ENCODE measurements at regions not wholly inside any gene's neighbourhood (a gene's known extent, or its start where the extent isn't known, plus 50 kb on each side); places are given as distances from the start of the nearest gene placed in this dataset.
A peak's percentile ranks its signal among the peaks of the same experiment; 100 is the strongest.

- Histone ChIP-seq H3K36me3 (ENCODE audit: control insufficient read depth, insufficient read depth, low read length) (no peaks in the 10 kb centered on the region), H3K4me1 (ENCODE audit: control insufficient read depth, insufficient read depth, low read length, poor library complexity, severe bottlenecking) (no peaks in the 10 kb centered on the region), H3K27me3 (ENCODE audit: control insufficient read depth, insufficient read depth, low read length) (no peaks in the 10 kb centered on the region), H3K9me3 (ENCODE audit: control insufficient read depth in 2 of 2, low read length in 2 of 2) (no peaks in the 10 kb centered on the region), H3K4me3 (ENCODE audit: low read depth, low read length) (no peak overlapping the region), H3K27ac (ENCODE audit: insufficient read depth, low read length, poor library complexity, severe bottlenecking) (no peak overlapping the region)
- no peaks in the 10 kb centered on the region for H3K9me3 Mint-ChIP-seq
- H3K27me3 Mint-ChIP-seq: no peaks in the 10 kb centered on the region
- no peak overlapping the region for H3K27ac Mint-ChIP-seq
- peaks cover under 1% of the 10 kb centered on the region for H3K36me3 Mint-ChIP-seq
- no peak overlapping the region for H3K4me3 Mint-ChIP-seq
- DNase-seq (peak; percentile 36 to 61 (median 58)), ATAC-seq (ENCODE audit: low read depth in 2 of 2) (peak; percentile 28 to 43)
- no peaks in the 10 kb centered on the region for H3K4me1 Mint-ChIP-seq
These were observed 182.4 kb downstream of the SHQ1 start for GRCh38 chr3:72665701-72666446.

- no peak overlapping the region for H3K4me3 ChIP-seq (ENCODE audit: low read depth, low read length)
- Mint-ChIP-seq H3K27me3 (no peaks in the 10 kb centered on the region), H3K4me3 (no peak overlapping the region), H3K9me3 (no peaks in the 10 kb centered on the region), H3K27ac (no peak overlapping the region), H3K4me1 (no peaks in the 10 kb centered on the region), H3K36me3 (no peaks in the 10 kb centered on the region)
- no peak overlapping the region for H3K27ac ChIP-seq (ENCODE audit: insufficient read depth, low read length, poor library complexity, severe bottlenecking)
- no peaks in the 10 kb centered on the region for H3K36me3 ChIP-seq (ENCODE audit: control insufficient read depth, insufficient read depth, low read length)
- DNase-seq (no peak), ATAC-seq (ENCODE audit: low read depth in 2 of 2) (no peak)
- no peaks in the 10 kb centered on the region for H3K9me3 ChIP-seq (ENCODE audit: control insufficient read depth in 2 of 2, low read length in 2 of 2)
- no peaks in the 10 kb centered on the region for H3K4me1 ChIP-seq (ENCODE audit: control insufficient read depth, insufficient read depth, low read length, poor library complexity, severe bottlenecking)
- no peaks in the 10 kb centered on the region for H3K27me3 ChIP-seq (ENCODE audit: control insufficient read depth, insufficient read depth, low read length)
These were observed 183.1 kb downstream of the SHQ1 start for GRCh38 chr3:72665103-72665502.

- no peaks in the 10 kb centered on the region for H3K4me1 Mint-ChIP-seq
- no peak overlapping the region for H3K27ac ChIP-seq (ENCODE audit: insufficient read depth, low read length, poor library complexity, severe bottlenecking)
- H3K36me3 Mint-ChIP-seq: no peaks in the 10 kb centered on the region
- ATAC-seq (ENCODE audit: low read depth in 2 of 2) (no peak), DNase-seq (no peak)
- H3K4me3 Mint-ChIP-seq: no peak overlapping the region
- peaks cover 0 to 2% (median 0%) of the 10 kb centered on the region in 7 donors for H3K9me3 Mint-ChIP-seq
- H3K36me3 ChIP-seq (ENCODE audit: control insufficient read depth, insufficient read depth, low read length): no peaks in the 10 kb centered on the region
- H3K27ac Mint-ChIP-seq: no peak overlapping the region
- H3K27me3 ChIP-seq (ENCODE audit: control insufficient read depth, insufficient read depth, low read length): no peaks in the 10 kb centered on the region
- H3K27me3 Mint-ChIP-seq: no peaks in the 10 kb centered on the region
- no peaks in the 10 kb centered on the region for H3K4me1 ChIP-seq (ENCODE audit: control insufficient read depth, insufficient read depth, low read length, poor library complexity, severe bottlenecking)
- no peaks in the 10 kb centered on the region for H3K9me3 ChIP-seq (ENCODE audit: control insufficient read depth in 2 of 2, low read length in 2 of 2)
- no peak overlapping the region for H3K4me3 ChIP-seq (ENCODE audit: low read depth, low read length)
These were observed 183.9 kb downstream of the SHQ1 start for GRCh38 chr3:72664184-72664975.

- no peak for DNase-seq
- no peaks in the 10 kb centered on the region for H3K9me3 ChIP-seq (ENCODE audit: control insufficient read depth in 2 of 2, low read length in 2 of 2)
- H3K27ac ChIP-seq (ENCODE audit: insufficient read depth, low read length, poor library complexity, severe bottlenecking): no peak overlapping the region
- H3K4me1 Mint-ChIP-seq: peaks cover 0 to 4% (median 0%) of the 10 kb centered on the region in 4 donors
- peaks cover 0 to 2% (median 0%) of the 10 kb centered on the region in 7 donors for H3K9me3 Mint-ChIP-seq
- no peaks in the 10 kb centered on the region for H3K4me1 ChIP-seq (ENCODE audit: control insufficient read depth, insufficient read depth, low read length, poor library complexity, severe bottlenecking)
- H3K36me3 Mint-ChIP-seq: no peaks in the 10 kb centered on the region
- H3K4me3 ChIP-seq (ENCODE audit: low read depth, low read length): no peak overlapping the region
- H3K27me3 Mint-ChIP-seq: no peaks in the 10 kb centered on the region
- no peaks in the 10 kb centered on the region for H3K36me3 ChIP-seq (ENCODE audit: control insufficient read depth, insufficient read depth, low read length)
- no peak overlapping the region for H3K27ac Mint-ChIP-seq
- no peak overlapping the region for H3K4me3 Mint-ChIP-seq
- H3K27me3 ChIP-seq (ENCODE audit: control insufficient read depth, insufficient read depth, low read length): no peaks in the 10 kb centered on the region
- ATAC-seq (ENCODE audit: low read depth in 2 of 2): no peak
These were observed 184.8 kb downstream of the SHQ1 start for GRCh38 chr3:72663429-72663828.

GRCh38 chr3:72661115-72661457 is 187.2 kb downstream of the SHQ1 start:
- Histone ChIP-seq H3K27me3 (ENCODE audit: control insufficient read depth, insufficient read depth, low read length) (no peaks in the 10 kb centered on the region), H3K4me1 (ENCODE audit: control insufficient read depth, insufficient read depth, low read length, poor library complexity, severe bottlenecking) (peaks cover 7% of the 10 kb centered on the region), H3K4me3 (ENCODE audit: low read depth, low read length) (no peak overlapping the region), H3K36me3 (ENCODE audit: control insufficient read depth, insufficient read depth, low read length) (no peaks in the 10 kb centered on the region), H3K27ac (ENCODE audit: insufficient read depth, low read length, poor library complexity, severe bottlenecking) (no peak overlapping the region), H3K9me3 (ENCODE audit: control insufficient read depth in 2 of 2, low read length in 2 of 2) (no peaks in the 10 kb centered on the region)
- Mint-ChIP-seq H3K4me1 (peaks cover 0 to 17% (median 6%) of the 10 kb centered on the region in 4 donors), H3K27me3 (no peaks in the 10 kb centered on the region), H3K36me3 (no peaks in the 10 kb centered on the region), H3K9me3 (peaks cover 0 to 2% (median 0%) of the 10 kb centered on the region in 7 donors), H3K4me3 (no peak overlapping the region), H3K27ac (no peak overlapping the region)
- ATAC-seq (ENCODE audit: low read depth in 2 of 2): no peak
- no peak for DNase-seq

- H3K36me3 Mint-ChIP-seq: no peaks in the 10 kb centered on the region
- DNase-seq (no peak), ATAC-seq (ENCODE audit: low read depth in 2 of 2) (no peak)
- H3K36me3 ChIP-seq (ENCODE audit: control insufficient read depth, insufficient read depth, low read length): no peaks in the 10 kb centered on the region
- peaks cover 0 to 2% (median 0%) of the 10 kb centered on the region in 7 donors for H3K9me3 Mint-ChIP-seq
- H3K4me3 Mint-ChIP-seq: no peak overlapping the region
- peaks cover 0 to 17% (median 6%) of the 10 kb centered on the region in 4 donors for H3K4me1 Mint-ChIP-seq
- peaks cover 7% of the 10 kb centered on the region for H3K4me1 ChIP-seq (ENCODE audit: control insufficient read depth, insufficient read depth, low read length, poor library complexity, severe bottlenecking)
- peak overlapping the region in 2 of 3 donors; percentile 35 to 36 for H3K27ac Mint-ChIP-seq
- H3K4me3 ChIP-seq (ENCODE audit: low read depth, low read length): no peak overlapping the region
- no peaks in the 10 kb centered on the region for H3K27me3 ChIP-seq (ENCODE audit: control insufficient read depth, insufficient read depth, low read length)
- H3K27me3 Mint-ChIP-seq: no peaks in the 10 kb centered on the region
- H3K27ac ChIP-seq (ENCODE audit: insufficient read depth, low read length, poor library complexity, severe bottlenecking): no peak overlapping the region
- no peaks in the 10 kb centered on the region for H3K9me3 ChIP-seq (ENCODE audit: control insufficient read depth in 2 of 2, low read length in 2 of 2)
These were observed 187.8 kb downstream of the SHQ1 start for GRCh38 chr3:72660270-72661114.

GRCh38 chr3:72659596-72659995 is 188.6 kb downstream of the SHQ1 start:
- Mint-ChIP-seq H3K27ac (peak overlapping the region in 2 of 3 donors; percentile 12 to 35), H3K27me3 (peaks cover 4% of the 10 kb centered on the region), H3K9me3 (peaks cover 0 to 2% (median 0%) of the 10 kb centered on the region in 7 donors), H3K4me1 (peaks cover 0 to 21% (median 6%) of the 10 kb centered on the region in 4 donors), H3K36me3 (no peaks in the 10 kb centered on the region), H3K4me3 (peak overlapping the region in 1 of 4 donors; percentile 2)
- H3K36me3 ChIP-seq (ENCODE audit: control insufficient read depth, insufficient read depth, low read length): no peaks in the 10 kb centered on the region
- H3K4me1 ChIP-seq (ENCODE audit: control insufficient read depth, insufficient read depth, low read length, poor library complexity, severe bottlenecking): peaks cover 7% of the 10 kb centered on the region
- ATAC-seq (ENCODE audit: low read depth in 2 of 2) (no peak), DNase-seq (no peak)
- H3K4me3 ChIP-seq (ENCODE audit: low read depth, low read length): no peak overlapping the region
- H3K27ac ChIP-seq (ENCODE audit: insufficient read depth, low read length, poor library complexity, severe bottlenecking): no peak overlapping the region
- H3K27me3 ChIP-seq (ENCODE audit: control insufficient read depth, insufficient read depth, low read length): no peaks in the 10 kb centered on the region
- no peaks in the 10 kb centered on the region for H3K9me3 ChIP-seq (ENCODE audit: control insufficient read depth in 2 of 2, low read length in 2 of 2)
